Calu3 (cell line): ENCODE measurements at regions not wholly inside any gene's neighbourhood (a gene's known extent, or its start where the extent isn't known, plus 50 kb on each side); places are given as distances from the start of the nearest gene placed in this dataset.

ENCODE experiments used
- BruUV-seq: library from RNA; stranded (reverse); fragments of 400-500 nt; replicated peaks from 2 replicates; lab custom pipeline; 2021; lab: Mats Ljungman, UMichigan
- CTCF ChIA-PET: fragments of 300-600 bp; sonication (Branson Sonifier 250); formaldehyde crosslinking; loops from one replicate; lab custom pipeline; 2022; ENCODE audit warnings: antibody characterized with exemption; lab: Charles Lee
- DNase-seq: peaks from one replicate; pipeline ENCODE4 v3.0.0; 2022
- H3K27ac Mint-ChIP-seq: one replicate; pipeline ENCODE4 v1.8.0; 2022; ENCODE audit warnings: mixed read lengths; ENCODE audit not compliant: unreplicated experiment
- H3K27me3 Mint-ChIP-seq: one replicate; pipeline ENCODE4 v1.8.0; 2022; ENCODE audit warnings: mixed read lengths; ENCODE audit not compliant: unreplicated experiment
- H3K36me3 Mint-ChIP-seq: one replicate; pipeline ENCODE4 v1.8.0; 2022; ENCODE audit warnings: mild to moderate bottlenecking, moderate library complexity, mixed read lengths; ENCODE audit not compliant: insufficient read depth, unreplicated experiment
- H3K4me1 Mint-ChIP-seq: one replicate; pipeline ENCODE4 v1.8.0; 2022; ENCODE audit warnings: mild to moderate bottlenecking, low read depth, mixed read lengths; ENCODE audit not compliant: unreplicated experiment
- H3K4me3 Mint-ChIP-seq: one replicate; pipeline ENCODE4 v1.8.0; 2022; ENCODE audit warnings: mild to moderate bottlenecking, low read depth, moderate library complexity, mixed read lengths; ENCODE audit not compliant: unreplicated experiment
- H3K9me3 Mint-ChIP-seq: one replicate; pipeline ENCODE4 v1.8.0; 2022; ENCODE audit warnings: low read depth, mixed read lengths; ENCODE audit not compliant: unreplicated experiment
- intact Hi-C: fragments of 100-400 bp; cut with micrococcal nuclease; formaldehyde crosslinking; loops from one replicate; pipeline ENCODE4 v1.10.0; 2022; ENCODE audit not compliant: unreplicated experiment
- TF ChIP-seq, protein P1 (sequence below): fragments of 200-600 bp; IDR thresholded peaks from one replicate; pipeline ENCODE4 v1.8.0; 2022; ENCODE audit warnings: antibody characterized with exemption; ENCODE audit not compliant: unreplicated experiment

DNA sequence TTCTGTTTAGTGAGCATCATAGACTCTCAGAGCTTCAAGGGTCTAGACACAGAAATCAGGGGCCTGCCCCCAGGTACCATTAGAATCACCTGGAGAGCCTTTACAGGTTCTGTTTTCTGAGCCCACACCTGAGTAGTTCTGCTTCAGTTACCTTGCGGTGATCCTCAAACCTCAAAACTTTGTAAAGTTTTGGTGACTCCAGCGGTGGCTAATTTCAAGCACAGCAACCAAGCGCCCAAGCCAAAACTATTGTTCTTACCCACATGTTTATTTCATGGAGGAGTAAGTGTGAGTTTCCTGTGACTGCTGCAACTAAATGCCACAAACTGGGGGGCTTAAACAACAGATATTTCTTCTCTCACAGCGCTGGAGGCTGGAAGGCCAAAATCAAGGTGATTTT, 108.9 kb downstream of the FOXD1 start:
- Mint-ChIP-seq H3K4me3 (no peak overlapping the region), H3K36me3 (no peaks in the 10 kb centered on the region), H3K27ac (no peak overlapping the region), H3K4me1 (no peaks in the 10 kb centered on the region), H3K9me3 (no peaks in the 10 kb centered on the region), H3K27me3 (peaks cover 100% of the 10 kb centered on the region)
- intact Hi-C loops = no loop called here
- TF ChIP-seq, protein P1, sequence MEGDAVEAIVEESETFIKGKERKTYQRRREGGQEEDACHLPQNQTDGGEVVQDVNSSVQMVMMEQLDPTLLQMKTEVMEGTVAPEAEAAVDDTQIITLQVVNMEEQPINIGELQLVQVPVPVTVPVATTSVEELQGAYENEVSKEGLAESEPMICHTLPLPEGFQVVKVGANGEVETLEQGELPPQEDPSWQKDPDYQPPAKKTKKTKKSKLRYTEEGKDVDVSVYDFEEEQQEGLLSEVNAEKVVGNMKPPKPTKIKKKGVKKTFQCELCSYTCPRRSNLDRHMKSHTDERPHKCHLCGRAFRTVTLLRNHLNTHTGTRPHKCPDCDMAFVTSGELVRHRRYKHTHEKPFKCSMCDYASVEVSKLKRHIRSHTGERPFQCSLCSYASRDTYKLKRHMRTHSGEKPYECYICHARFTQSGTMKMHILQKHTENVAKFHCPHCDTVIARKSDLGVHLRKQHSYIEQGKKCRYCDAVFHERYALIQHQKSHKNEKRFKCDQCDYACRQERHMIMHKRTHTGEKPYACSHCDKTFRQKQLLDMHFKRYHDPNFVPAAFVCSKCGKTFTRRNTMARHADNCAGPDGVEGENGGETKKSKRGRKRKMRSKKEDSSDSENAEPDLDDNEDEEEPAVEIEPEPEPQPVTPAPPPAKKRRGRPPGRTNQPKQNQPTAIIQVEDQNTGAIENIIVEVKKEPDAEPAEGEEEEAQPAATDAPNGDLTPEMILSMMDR = no peak
- DNase-seq = no peak
- CTCF ChIA-PET = no interaction called here
- no TSS peak for BruUV-seq

GRCh38 chr5:73339051-73339575, 109.5 kb downstream of the FOXD1 start:
- Mint-ChIP-seq H3K9me3 (no peaks in the 10 kb centered on the region), H3K4me3 (no peak overlapping the region), H3K27ac (no peak overlapping the region), H3K27me3 (peaks cover 100% of the 10 kb centered on the region), H3K36me3 (no peaks in the 10 kb centered on the region), H3K4me1 (no peaks in the 10 kb centered on the region)
- TF ChIP-seq, protein P1 = no peak
- BruUV-seq = no TSS peak
- CTCF ChIA-PET = no interaction called here
- intact Hi-C loops = no loop called here
- DNase-seq = no peak

DNA sequence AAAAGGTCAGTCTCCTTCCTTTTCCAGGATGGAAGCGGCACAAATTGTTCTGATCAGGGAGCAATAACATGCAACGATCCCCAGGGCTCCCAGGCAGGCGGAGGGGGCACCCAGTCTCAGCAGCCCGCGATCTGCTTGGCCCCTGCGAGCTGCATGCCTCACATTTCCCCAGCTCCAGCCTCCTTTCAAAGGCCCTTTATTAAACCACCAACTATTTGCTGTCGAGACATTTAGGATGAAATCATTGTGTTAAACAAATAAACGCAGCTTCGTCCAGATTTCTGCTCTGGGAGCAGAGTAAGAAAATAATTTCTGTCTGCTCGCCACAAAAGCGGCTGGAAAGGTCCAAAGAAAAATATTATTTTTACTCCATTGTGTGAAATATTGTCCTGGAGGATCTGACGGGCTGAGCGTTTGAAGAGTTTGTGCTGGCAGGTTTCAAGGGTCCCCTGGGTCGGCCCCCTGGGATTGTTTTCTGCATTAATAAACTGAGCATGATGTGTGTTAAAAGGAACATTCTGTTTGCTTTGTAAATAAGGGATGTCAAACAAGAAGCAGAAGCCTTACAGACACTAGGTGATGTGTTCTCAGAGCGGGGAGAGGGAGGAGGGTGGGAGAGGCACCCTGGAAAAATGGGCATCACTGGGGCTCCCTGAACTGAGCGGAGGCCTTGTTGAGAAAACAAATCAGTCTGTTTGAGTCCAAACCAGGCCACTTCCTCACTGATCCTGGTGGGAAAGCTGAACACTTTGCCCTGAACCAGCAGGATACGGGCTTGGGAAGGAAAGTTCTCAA, 110.1 kb downstream of the FOXD1 start:
- H3K27ac Mint-ChIP-seq = no peak overlapping the region
- intact Hi-C loops = no loop called here
- peaks cover 98% of the 10 kb centered on the region for H3K27me3 Mint-ChIP-seq
- no peaks in the 10 kb centered on the region for H3K4me1 Mint-ChIP-seq
- TF ChIP-seq, protein P1 = no peak
- CTCF ChIA-PET = no interaction called here
- no peak overlapping the region for H3K4me3 Mint-ChIP-seq
- no TSS peak for BruUV-seq
- H3K9me3 Mint-ChIP-seq = no peaks in the 10 kb centered on the region
- no peaks in the 10 kb centered on the region for H3K36me3 Mint-ChIP-seq
- no peak for DNase-seq

DNA sequence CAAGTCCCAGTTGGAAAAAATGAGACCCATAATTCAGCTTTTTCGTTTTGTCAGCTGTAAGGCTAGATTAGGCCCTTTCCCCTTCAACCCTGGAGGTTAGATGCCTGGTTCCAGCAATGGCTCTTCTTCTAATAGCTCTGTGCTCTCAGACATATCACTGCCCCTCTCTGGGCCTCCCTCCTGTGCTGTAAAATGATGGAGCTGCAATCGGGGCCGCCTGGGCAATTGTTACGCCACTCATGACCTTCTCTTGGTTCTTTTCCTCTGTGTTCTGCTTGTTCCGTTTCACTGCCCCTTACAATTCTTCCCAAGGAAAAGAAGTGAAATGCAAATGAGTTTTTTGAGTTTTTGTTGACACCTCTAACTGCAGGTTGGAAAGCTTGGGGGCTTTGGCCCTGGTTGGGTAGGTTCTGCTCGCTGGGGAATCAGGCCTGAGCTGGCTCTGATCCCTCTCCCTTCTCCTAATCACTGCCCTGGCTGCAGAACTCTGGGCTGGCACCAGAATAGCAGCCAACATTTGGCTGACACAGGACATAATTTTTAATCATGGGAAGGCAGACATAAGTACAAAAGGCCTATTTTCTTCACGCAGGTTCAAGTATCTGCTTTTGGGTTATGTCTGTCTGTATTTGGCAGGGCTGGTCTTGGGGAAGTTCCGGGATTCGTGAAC, 110.9 kb downstream of the FOXD1 start:
- peaks cover 95% of the 10 kb centered on the region for H3K27me3 Mint-ChIP-seq
- H3K27ac Mint-ChIP-seq = no peak overlapping the region
- DNase-seq = no peak
- no peaks in the 10 kb centered on the region for H3K36me3 Mint-ChIP-seq
- no peaks in the 10 kb centered on the region for H3K9me3 Mint-ChIP-seq
- H3K4me3 Mint-ChIP-seq = no peak overlapping the region
- intact Hi-C loops = no loop called here
- TF ChIP-seq, protein P1 = no peak
- CTCF ChIA-PET = no interaction called here
- BruUV-seq = no TSS peak
- no peaks in the 10 kb centered on the region for H3K4me1 Mint-ChIP-seq
